ENCODE measurements at regions not wholly inside any gene's neighbourhood (a gene's known extent, or its start where the extent isn't known, plus 50 kb on each side); places are given as distances from the start of the nearest gene placed in this dataset.

- TF ChIP-seq, protein P1, sequence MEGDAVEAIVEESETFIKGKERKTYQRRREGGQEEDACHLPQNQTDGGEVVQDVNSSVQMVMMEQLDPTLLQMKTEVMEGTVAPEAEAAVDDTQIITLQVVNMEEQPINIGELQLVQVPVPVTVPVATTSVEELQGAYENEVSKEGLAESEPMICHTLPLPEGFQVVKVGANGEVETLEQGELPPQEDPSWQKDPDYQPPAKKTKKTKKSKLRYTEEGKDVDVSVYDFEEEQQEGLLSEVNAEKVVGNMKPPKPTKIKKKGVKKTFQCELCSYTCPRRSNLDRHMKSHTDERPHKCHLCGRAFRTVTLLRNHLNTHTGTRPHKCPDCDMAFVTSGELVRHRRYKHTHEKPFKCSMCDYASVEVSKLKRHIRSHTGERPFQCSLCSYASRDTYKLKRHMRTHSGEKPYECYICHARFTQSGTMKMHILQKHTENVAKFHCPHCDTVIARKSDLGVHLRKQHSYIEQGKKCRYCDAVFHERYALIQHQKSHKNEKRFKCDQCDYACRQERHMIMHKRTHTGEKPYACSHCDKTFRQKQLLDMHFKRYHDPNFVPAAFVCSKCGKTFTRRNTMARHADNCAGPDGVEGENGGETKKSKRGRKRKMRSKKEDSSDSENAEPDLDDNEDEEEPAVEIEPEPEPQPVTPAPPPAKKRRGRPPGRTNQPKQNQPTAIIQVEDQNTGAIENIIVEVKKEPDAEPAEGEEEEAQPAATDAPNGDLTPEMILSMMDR (IDR thresholded peaks at IDR 0.05) = no peak
- TF ChIP-seq POLR2A (IDR thresholded peaks at IDR 0.05) = no peak
Measured at GRCh38 chr16:64217789-64218535, 903.9 kb downstream of the CDH11 start.

Data from uterus (tissue), 2 donors.